Stromal cell of bone marrow (primary cell): ENCODE measurements at regions not wholly inside any gene's neighbourhood (a gene's known extent, or its start where the extent isn't known, plus 50 kb on each side); places are given as distances from the start of the nearest gene placed in this dataset.
"Not testable (repeated sequence)": the region's sequence is repeated elsewhere in the genome, so short reads cannot be mapped to it uniquely, and the experiment has no call there.

ENCODE experiments used
- DNase-seq: peaks from one replicate; pipeline ENCODE4 v3.0.0-alpha.2; 2012; ENCODE audit warnings: low read depth

- DNase-seq, result no peak
These were observed 55.5 kb upstream of the PIK3C3 start for GRCh38 chr18:41899535-41899934.

GRCh38 chr18:41893432-41893831 is 61.6 kb upstream of the PIK3C3 start:
- DNase-seq, result no peak

GRCh38 chr18:41887100-41887499 is 67.9 kb upstream of the PIK3C3 start:
- no peak for DNase-seq

- DNase-seq, result no peak
These were observed 68.8 kb upstream of the PIK3C3 start for GRCh38 chr18:41886126-41886807.

- DNase-seq, result no peak
These were observed 73.7 kb upstream of the PIK3C3 start for GRCh38 chr18:41881285-41881684.

GRCh38 chr18:41879256-41879655 is 75.8 kb upstream of the PIK3C3 start:
- DNase-seq, result no peak

GRCh38 chr18:41875094-41875780 is 79.8 kb upstream of the PIK3C3 start:
- no peak for DNase-seq

GRCh38 chr18:41873730-41874129 is 81.3 kb upstream of the PIK3C3 start:
- DNase-seq, result no peak

- no peak for DNase-seq
These were observed 82.8 kb upstream of the PIK3C3 start for GRCh38 chr18:41872206-41872605.

- DNase-seq, result no peak
These were observed 83.6 kb upstream of the PIK3C3 start for GRCh38 chr18:41871229-41872000.

- no peak for DNase-seq
These were observed 84.2 kb upstream of the PIK3C3 start for GRCh38 chr18:41870817-41871216.

GRCh38 chr18:41870191-41870590 is 84.8 kb upstream of the PIK3C3 start:
- DNase-seq, result no peak

- not testable (repeated sequence) for DNase-seq
These were observed 89.2 kb upstream of the PIK3C3 start for GRCh38 chr18:41865796-41866195.

GRCh38 chr18:41864216-41864615 is 90.8 kb upstream of the PIK3C3 start:
- DNase-seq, result no peak

GRCh38 chr18:41862921-41863320 is 92.1 kb upstream of the PIK3C3 start:
- no peak for DNase-seq

- DNase-seq, result no peak
These were observed 94.0 kb upstream of the PIK3C3 start for GRCh38 chr18:41860987-41861386.

GRCh38 chr18:41858761-41859555 is 96.1 kb upstream of the PIK3C3 start:
- DNase-seq, result peak; percentile 5

GRCh38 chr18:41853280-41853679 is 101.8 kb upstream of the PIK3C3 start:
- DNase-seq, result no peak

GRCh38 chr18:41850781-41851180 is 104.3 kb upstream of the PIK3C3 start:
- DNase-seq, result no peak

- no peak for DNase-seq
These were observed 105.4 kb upstream of the PIK3C3 start for GRCh38 chr18:41849632-41850031.

- no peak for DNase-seq
These were observed 109.5 kb upstream of the PIK3C3 start for GRCh38 chr18:41845563-41845962.

GRCh38 chr18:41842886-41843285 is 112.1 kb upstream of the PIK3C3 start:
- no peak for DNase-seq
